AG04449 (cell line): ENCODE measurements at regions not wholly inside any gene's neighbourhood (a gene's known extent, or its start where the extent isn't known, plus 50 kb on each side); places are given as distances from the start of the nearest gene placed in this dataset.

Experiments
- CTCF ChIA-PET: fragments of 350-600 bp; formaldehyde crosslinking; extraction: SDS; loops from one replicate; lab custom pipeline; 2021; ENCODE audit warnings: antibody characterized with exemption; lab: Yijun Ruan, JAX
- POLR2A ChIA-PET: fragments of 400-600, 350-600 bp; formaldehyde crosslinking; extraction: SDS; loops from one replicate; lab custom pipeline; 2020; ENCODE audit warnings: antibody characterized with exemption, inconsistent platforms; lab: Yijun Ruan, JAX
- DNase-seq: peaks from one replicate; pipeline ENCODE4 v3.0.0-alpha.2; 2010; ENCODE audit warnings: low read depth, low spot score
- H3K4me3 ChIP-seq: 2 replicates; pipeline ENCODE4 v1.5.1; 2011; ENCODE audit warnings: low read depth, mild to moderate bottlenecking, control low read depth, low read length
- TF ChIP-seq, protein P1 (sequence below): IDR thresholded peaks from one replicate; pipeline ENCODE4 v1.5.1; 2011; ENCODE audit warnings: mild to moderate bottlenecking, moderate library complexity, low read length, control low read depth, inconsistent platforms; ENCODE audit not compliant: insufficient read depth; ENCODE audit errors: missing control alignments

DNA sequence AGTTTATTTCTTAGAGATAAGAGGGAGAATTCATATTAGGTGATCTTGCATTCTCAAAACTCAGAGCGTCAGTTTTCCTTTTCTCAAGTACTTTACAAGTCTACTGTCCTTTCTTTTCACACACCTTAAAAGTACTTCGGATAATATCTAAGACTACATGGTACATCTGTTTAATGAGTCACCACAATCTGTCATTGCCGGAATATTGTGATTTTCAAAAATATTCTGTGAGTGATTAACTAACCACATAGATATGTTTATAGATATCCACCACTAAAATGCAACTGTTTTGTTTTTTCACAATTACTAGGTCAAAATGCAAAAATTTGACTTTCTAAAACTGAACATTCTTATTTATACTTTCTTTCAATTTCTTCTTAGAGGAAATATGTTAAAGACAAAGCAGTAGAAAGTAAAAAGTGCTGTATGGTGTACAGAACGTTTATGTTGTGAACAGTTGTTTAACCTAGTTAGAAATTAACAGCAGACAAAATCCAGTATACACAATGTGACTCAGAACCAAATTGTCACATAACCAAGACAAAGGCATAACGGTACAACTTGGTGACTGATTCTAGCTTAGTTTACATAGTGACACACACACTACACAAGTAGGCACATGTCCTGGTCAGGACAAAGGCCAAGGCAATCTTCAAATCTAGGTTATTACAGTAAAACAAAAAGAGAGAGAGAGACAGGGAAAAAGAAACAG is 482.9 kb downstream of the NAF1 start:
- CTCF ChIA-PET, result no interaction called here
- TF ChIP-seq, protein P1, sequence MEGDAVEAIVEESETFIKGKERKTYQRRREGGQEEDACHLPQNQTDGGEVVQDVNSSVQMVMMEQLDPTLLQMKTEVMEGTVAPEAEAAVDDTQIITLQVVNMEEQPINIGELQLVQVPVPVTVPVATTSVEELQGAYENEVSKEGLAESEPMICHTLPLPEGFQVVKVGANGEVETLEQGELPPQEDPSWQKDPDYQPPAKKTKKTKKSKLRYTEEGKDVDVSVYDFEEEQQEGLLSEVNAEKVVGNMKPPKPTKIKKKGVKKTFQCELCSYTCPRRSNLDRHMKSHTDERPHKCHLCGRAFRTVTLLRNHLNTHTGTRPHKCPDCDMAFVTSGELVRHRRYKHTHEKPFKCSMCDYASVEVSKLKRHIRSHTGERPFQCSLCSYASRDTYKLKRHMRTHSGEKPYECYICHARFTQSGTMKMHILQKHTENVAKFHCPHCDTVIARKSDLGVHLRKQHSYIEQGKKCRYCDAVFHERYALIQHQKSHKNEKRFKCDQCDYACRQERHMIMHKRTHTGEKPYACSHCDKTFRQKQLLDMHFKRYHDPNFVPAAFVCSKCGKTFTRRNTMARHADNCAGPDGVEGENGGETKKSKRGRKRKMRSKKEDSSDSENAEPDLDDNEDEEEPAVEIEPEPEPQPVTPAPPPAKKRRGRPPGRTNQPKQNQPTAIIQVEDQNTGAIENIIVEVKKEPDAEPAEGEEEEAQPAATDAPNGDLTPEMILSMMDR, result no peak
- H3K4me3 ChIP-seq, result no peak overlapping the region
- POLR2A ChIA-PET, result no interaction called here
- DNase-seq, result no peak

DNA sequence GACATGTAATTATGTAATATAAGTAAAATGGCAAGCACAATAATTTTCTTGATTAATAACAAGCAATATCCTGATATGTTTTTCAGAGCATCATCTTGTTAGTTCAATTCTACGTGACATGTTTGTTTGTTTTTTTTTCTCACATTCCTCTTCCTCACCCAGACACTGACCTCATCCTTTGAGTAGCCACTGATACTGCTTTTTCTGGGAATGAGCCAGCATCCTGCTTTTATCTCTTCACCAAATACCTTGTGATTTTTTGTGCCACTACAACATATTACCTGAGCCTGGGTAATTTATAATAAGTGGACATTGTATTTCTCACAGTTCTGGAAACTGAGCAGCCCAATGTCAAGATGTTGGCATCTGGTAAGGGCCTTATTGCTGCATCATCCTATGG is 484.0 kb downstream of the NAF1 start:
- DNase-seq, result no peak
- ChIA-PET POLR2A (no interaction called here), CTCF (no interaction called here)
- TF ChIP-seq, protein P1, result no peak
- H3K4me3 ChIP-seq, result no peak overlapping the region

DNA sequence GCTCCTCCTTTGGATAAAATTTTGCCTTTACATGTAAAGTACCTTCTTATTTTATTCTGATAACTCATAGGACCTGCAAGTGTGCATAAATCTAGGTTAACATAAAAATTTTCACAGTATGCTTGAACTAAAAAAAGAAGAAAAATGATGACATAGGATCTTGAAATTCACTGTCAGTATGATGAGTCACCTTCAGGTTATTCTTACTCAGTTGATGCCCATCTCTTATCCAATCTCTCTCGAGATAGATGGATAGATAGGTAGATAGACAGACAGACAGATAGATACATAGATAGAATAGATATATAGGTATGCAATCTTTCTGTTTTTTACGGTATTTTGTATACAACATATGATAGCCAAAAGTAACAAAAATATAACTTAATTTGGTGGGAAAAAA is 485.5 kb downstream of the NAF1 start:
- H3K4me3 ChIP-seq, result no peak overlapping the region
- TF ChIP-seq, protein P1, result no peak
- POLR2A ChIA-PET, result no interaction called here
- no peak for DNase-seq
- CTCF ChIA-PET, result no interaction called here

DNA sequence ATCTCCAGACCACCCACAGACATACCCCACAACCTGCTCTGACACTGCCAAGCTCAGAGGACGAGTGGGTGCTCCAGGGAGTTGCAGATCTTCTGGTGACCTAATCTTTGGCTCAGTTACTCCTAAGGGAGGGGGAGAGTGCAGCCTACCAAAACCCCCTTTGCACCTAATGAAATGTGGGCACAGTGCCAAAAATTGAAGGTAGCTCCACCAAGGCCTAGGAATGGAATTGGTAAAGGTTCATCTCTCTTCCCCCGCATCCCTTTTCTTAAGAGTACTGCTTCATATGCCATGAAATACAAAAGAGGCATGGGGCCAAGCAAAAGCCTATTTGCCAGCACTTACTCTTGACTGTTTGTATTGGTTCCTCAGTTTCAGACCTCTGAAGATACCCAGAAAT is 491.0 kb downstream of the NAF1 start:
- TF ChIP-seq, protein P1, result no peak
- no peak for DNase-seq
- POLR2A ChIA-PET, result no interaction called here
- no peak overlapping the region for H3K4me3 ChIP-seq
- CTCF ChIA-PET, result no interaction called here

DNA sequence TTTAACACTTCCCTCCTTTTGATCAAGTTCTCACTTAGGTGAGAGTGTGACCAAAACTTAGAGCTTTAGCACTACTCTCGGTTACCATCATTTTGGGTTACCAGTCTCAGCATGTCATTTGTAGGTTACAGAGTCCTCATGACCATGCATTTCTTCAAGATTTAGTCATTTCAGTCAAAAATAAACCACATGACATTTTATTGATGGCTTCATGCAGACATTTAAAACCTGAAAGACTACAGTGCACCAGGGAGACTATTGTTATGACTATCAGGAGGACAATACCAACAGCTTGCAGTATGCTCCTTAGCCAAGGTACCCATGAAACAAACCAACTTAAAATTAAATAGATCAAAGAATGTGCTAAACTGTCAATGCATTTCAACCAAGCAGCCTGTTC is 498.1 kb upstream of the FSTL5 start:
- no peak overlapping the region for H3K4me3 ChIP-seq
- ChIA-PET POLR2A (no interaction called here), CTCF (no interaction called here)
- TF ChIP-seq, protein P1, result no peak
- no peak for DNase-seq

DNA sequence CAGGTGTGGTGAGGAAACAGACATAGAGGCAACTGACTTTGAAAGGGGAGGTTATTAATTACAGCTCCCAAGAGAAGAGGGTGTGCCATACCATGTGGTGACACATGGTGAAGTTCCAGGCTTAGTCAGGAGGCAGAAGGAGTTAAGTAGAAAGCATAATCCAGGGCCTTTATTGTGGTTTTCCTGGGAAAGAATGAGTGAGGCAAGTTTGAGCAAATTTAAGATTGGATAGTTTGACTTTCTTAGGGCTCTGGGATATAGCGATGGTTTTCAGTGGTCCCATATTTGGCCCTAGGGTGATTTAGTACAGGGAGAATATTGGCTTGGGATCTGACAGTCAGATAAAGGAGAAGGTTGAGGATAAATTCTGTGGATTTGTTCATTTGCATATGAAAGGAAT is 495.9 kb upstream of the FSTL5 start:
- POLR2A ChIA-PET, result no interaction called here
- CTCF ChIA-PET, result no interaction called here
- no peak for DNase-seq
- TF ChIP-seq, protein P1, result no peak
- H3K4me3 ChIP-seq, result no peak overlapping the region
